Activated naive CD8-positive, alpha-beta T cell treated with anti-CD3 and anti-CD28 coated beads, Interleukin-2, amount 50 U/mL, for 16 hours (primary cell): ENCODE measurements at regions not wholly inside any gene's neighbourhood (a gene's known extent, or its start where the extent isn't known, plus 50 kb on each side); places are given as distances from the start of the nearest gene placed in this dataset.
"Not testable (repeated sequence)": the region's sequence is repeated elsewhere in the genome, so short reads cannot be mapped to it uniquely, and the experiment has no call there.

Experiments used
- DNase-seq: peaks from one replicate; pipeline ENCODE4 v3.0.0-alpha.2; 2020; ENCODE audit warnings: low read depth, low spot score

GRCh38 chr5:108459769-108460168 lies 77.9 kb upstream of the FBXL17 start:
- DNase-seq: no peak

GRCh38 chr5:108451269-108451668 lies 69.4 kb upstream of the FBXL17 start:
- no peak for DNase-seq

GRCh38 chr5:108444130-108444529 lies 62.2 kb upstream of the FBXL17 start:
- DNase-seq: not testable (repeated sequence)

GRCh38 chr5:108442063-108442651 lies 60.3 kb upstream of the FBXL17 start:
- DNase-seq: not testable (repeated sequence)

- DNase-seq: no peak
Measured at GRCh38 chr5:108437425-108437824, 55.5 kb upstream of the FBXL17 start.

GRCh38 chr5:108436696-108437095 lies 54.8 kb upstream of the FBXL17 start:
- DNase-seq: no peak

GRCh38 chr5:108433600-108433999 lies 51.7 kb upstream of the FBXL17 start:
- no peak for DNase-seq

- DNase-seq: no peak
Measured at GRCh38 chr5:108432024-108432423, 50.1 kb upstream of the FBXL17 start.
